GM23338 (cell line): ENCODE measurements at regions not wholly inside any gene's neighbourhood (a gene's known extent, or its start where the extent isn't known, plus 50 kb on each side); places are given as distances from the start of the nearest gene placed in this dataset.

Source experiments
- ATAC-seq: fragments of 200-7000 bp; cut with Tn5 transposase; 3 replicates; pipeline ENCODE4 v1.9.1; 2020
- DNase-seq: peaks from one replicate; pipeline ENCODE4 v3.0.0-alpha.2; 2015; ENCODE audit warnings: low spot score
- H2AFZ ChIP-seq: fragments of 200-600 bp; sonication (generic); 2 replicates; pipeline ENCODE4 v1.8.0; 2016; ENCODE audit warnings: antibody characterized with exemption, mild to moderate bottlenecking, moderate library complexity
- H3F3A ChIP-seq: fragments of 200-600 bp; sonication (generic); replicated peaks from 2 replicates; pipeline ENCODE4 v1.8.0; 2017; ENCODE audit warnings: antibody characterized with exemption, mixed run types, low read depth
- H3K27ac ChIP-seq: fragments of 200-600 bp; sonication (generic); 2 replicates; pipeline ENCODE4 v1.6.1; 2016; ENCODE audit warnings: low read depth
- H3K27me3 ChIP-seq: fragments of 200-600 bp; sonication (generic); 2 replicates; pipeline ENCODE4 v1.8.0; 2016; ENCODE audit warnings: mild to moderate bottlenecking, mixed run types, moderate library complexity; ENCODE audit not compliant: insufficient read depth
- H3K36me3 ChIP-seq: fragments of 200-600 bp; sonication (generic); 2 replicates; pipeline ENCODE4 v1.8.0; 2016; ENCODE audit warnings: mild to moderate bottlenecking; ENCODE audit not compliant: insufficient read depth
- H3K4me1 ChIP-seq: fragments of 200-600 bp; sonication (generic); 2 replicates; pipeline ENCODE4 v1.8.0; 2016; ENCODE audit warnings: mild to moderate bottlenecking, moderate library complexity; ENCODE audit not compliant: insufficient read depth
- H3K4me2 ChIP-seq: fragments of 200-600 bp; sonication (generic); 2 replicates; pipeline ENCODE4 v1.7.1; 2017; ENCODE audit warnings: mixed run types
- H3K4me3 ChIP-seq: fragments of 200-600 bp; sonication (generic); 2 replicates; pipeline ENCODE4 v1.6.1; 2016; ENCODE audit warnings: mixed run types
- H3K79me2 ChIP-seq: fragments of 200-600 bp; sonication (generic); replicated peaks from 2 replicates; pipeline ENCODE4 v1.8.0; 2017; ENCODE audit warnings: mild to moderate bottlenecking; ENCODE audit not compliant: insufficient read depth
- H3K9me2 ChIP-seq: fragments of 200-600 bp; sonication (generic); 2 replicates; pipeline ENCODE4 v1.8.0; 2017; ENCODE audit not compliant: insufficient read depth
- H4K20me1 ChIP-seq: fragments of 200-600 bp; sonication (generic); replicated peaks from 2 replicates; pipeline ENCODE4 v1.8.0; 2017; ENCODE audit warnings: mild to moderate bottlenecking; ENCODE audit not compliant: insufficient read depth
- H3K27ac Mint-ChIP-seq: 2 replicates; pipeline ENCODE4 v1.8.0; 2020; ENCODE audit warnings: inconsistent platforms, mild to moderate bottlenecking, moderate library complexity, mixed read lengths
- H3K27me3 Mint-ChIP-seq: 3 replicates; pipeline ENCODE4 v1.8.0; 2022; ENCODE audit warnings: low read depth, mild to moderate bottlenecking, moderate library complexity, mixed read lengths, inconsistent platforms; ENCODE audit not compliant: insufficient read depth, poor library complexity
- H3K36me3 Mint-ChIP-seq: 3 replicates; pipeline ENCODE4 v1.8.0; 2021; ENCODE audit warnings: low read depth, mild to moderate bottlenecking, inconsistent platforms, moderate library complexity, mixed read lengths
- H3K4me1 Mint-ChIP-seq: 3 replicates; pipeline ENCODE4 v1.8.0; 2020; ENCODE audit warnings: mild to moderate bottlenecking, inconsistent platforms, mixed read lengths
- H3K4me3 Mint-ChIP-seq: 3 replicates; pipeline ENCODE4 v1.8.0; 2021; ENCODE audit warnings: moderate library complexity, mild to moderate bottlenecking, inconsistent platforms, mixed read lengths
- H3K9me3 Mint-ChIP-seq: 3 replicates; pipeline ENCODE4 v1.8.0; 2020; ENCODE audit warnings: moderate library complexity, mild to moderate bottlenecking, inconsistent platforms, mixed read lengths
- CREB1 ChIP-seq: fragments of 250-450 bp; sonication (Bioruptor Pico); IDR thresholded peaks from 2 replicates; pipeline ENCODE4 v1.5.0; 2020; ENCODE audit warnings: low read depth, mild to moderate bottlenecking, moderate library complexity
- CTCF ChIP-seq, 2 experiments: fragments of 200-600 bp in 1 of 2; sonication (generic) in 1 of 2; conservative IDR thresholded peaks; 2 replicates each; pipeline versions ENCODE4 v1.5.1 to v1.6.1; 2016 to 2017; ENCODE audit warnings: antibody characterized with exemption in 2 of 2, low read depth in 2 of 2, mild to moderate bottlenecking in 2 of 2, moderate library complexity in 1 of 2
- ETS1 ChIP-seq: IDR thresholded peaks from 2 replicates; pipeline ENCODE4 v1.6.1; 2016; ENCODE audit warnings: antibody characterized with exemption
- EZH2 ChIP-seq: fragments of 200-600 bp; sonication (generic); IDR thresholded peaks from one replicate; pipeline ENCODE4 v1.8.0; 2017; ENCODE audit warnings: antibody characterized with exemption, mild to moderate bottlenecking, low read depth; ENCODE audit not compliant: unreplicated experiment
- EZH2phosphoT487 ChIP-seq: fragments of 200-600 bp; sonication (generic); IDR thresholded peaks from one replicate; pipeline ENCODE4 v1.8.1; 2018; ENCODE audit warnings: antibody characterized with exemption; ENCODE audit not compliant: unreplicated experiment
- JUNB ChIP-seq: IDR thresholded peaks from one replicate; pipeline ENCODE4 v1.6.1; 2016; ENCODE audit warnings: antibody characterized with exemption; ENCODE audit not compliant: unreplicated experiment
- NANOG ChIP-seq: IDR thresholded peaks from 2 replicates; pipeline ENCODE4 v1.6.1; 2016; ENCODE audit warnings: antibody characterized with exemption, borderline replicate concordance
- POLR2AphosphoS5 ChIP-seq: IDR thresholded peaks from 2 replicates; pipeline ENCODE4 v1.6.1; 2016; ENCODE audit warnings: antibody characterized with exemption, low read depth
- REST ChIP-seq: IDR thresholded peaks from one replicate; pipeline ENCODE4 v1.6.1; 2018; ENCODE audit warnings: antibody characterized with exemption; ENCODE audit not compliant: unreplicated experiment
- STAT1 ChIP-seq: IDR thresholded peaks from one replicate; pipeline ENCODE4 v1.6.1; 2016; ENCODE audit warnings: antibody characterized with exemption; ENCODE audit not compliant: unreplicated experiment
- ZNF114 ChIP-seq: fragments of 250-450 bp; sonication (Bioruptor Pico); IDR thresholded peaks from 2 replicates; pipeline ENCODE4 v1.5.0; 2020; ENCODE audit warnings: mild to moderate bottlenecking, moderate library complexity
- ZNF331 ChIP-seq: fragments of 250-450 bp; sonication (Bioruptor Pico); IDR thresholded peaks from 2 replicates; pipeline ENCODE4 v1.5.0; 2020; ENCODE audit warnings: low read depth, mild to moderate bottlenecking, moderate library complexity
- ZNF462 ChIP-seq: fragments of 250-450 bp; sonication (Bioruptor Pico); IDR thresholded peaks from 2 replicates; pipeline ENCODE4 v1.5.0; 2020; ENCODE audit warnings: mild to moderate bottlenecking, moderate library complexity

DNA sequence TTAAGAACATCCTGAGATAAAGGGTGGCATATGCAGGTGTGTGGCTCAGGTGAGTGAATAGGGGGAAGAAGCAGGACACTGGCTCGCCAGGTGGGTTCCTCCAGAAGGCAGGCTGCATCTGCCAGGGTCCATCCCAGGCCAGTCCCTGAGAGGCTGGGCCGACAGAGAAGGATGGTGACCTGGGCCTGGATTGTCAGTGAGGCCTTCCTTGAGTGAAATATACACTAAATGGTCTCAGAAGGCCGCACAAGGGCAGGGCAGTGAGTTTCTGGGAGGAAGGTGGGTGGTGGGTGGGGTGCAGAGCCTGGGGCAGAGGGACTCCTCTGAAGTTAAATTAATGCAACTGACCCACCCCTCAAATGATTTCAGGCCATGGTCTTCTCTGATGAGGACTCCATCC, 182.1 kb downstream of the ANKRD30B start:
- Histone ChIP-seq H3K9me2 (no peaks in the 10 kb centered on the region), H4K20me1 (no peaks in the 10 kb centered on the region), H3K27ac (no peak overlapping the region), H3K4me1 (no peaks in the 10 kb centered on the region), H3K27me3 (no peaks in the 10 kb centered on the region), H3F3A (no peaks in the 10 kb centered on the region), H3K4me2 (no peak overlapping the region), H3K79me2 (no peaks in the 10 kb centered on the region), H3K4me3 (no peak overlapping the region), H2AFZ (no peak overlapping the region), H3K36me3 (peaks cover 5% of the 10 kb centered on the region; the same call in 1 of the 2 replicates)
- TF ChIP-seq ZNF331 (CRISPR knock-in tag) (no peak), CREB1 (CRISPR knock-in tag) (no peak), ZNF114 (CRISPR knock-in tag) (no peak), ZNF462 (no peak), EZH2 (no peak), EZH2phosphoT487 (no peak), NANOG (no peak), JUNB (no peak), POLR2AphosphoS5 (no peak), REST (no peak), STAT1 (no peak), ETS1 (no peak), CTCF (conservative IDR thresholded peaks at IDR 0.05; ENCODE audit: low read depth in 2 of 2) (no peak)
- DNase-seq (no peak), ATAC-seq (no peak)
- Mint-ChIP-seq H3K27me3 (peaks cover 7% of the 10 kb centered on the region), H3K4me1 (no peaks in the 10 kb centered on the region), H3K36me3 (peaks cover 17% of the 10 kb centered on the region), H3K9me3 (peaks cover 89% of the 10 kb centered on the region), H3K27ac (no peak overlapping the region), H3K4me3 (no peak overlapping the region)
